Head of caudate nucleus (tissue), 42 donors: ENCODE measurements at regions not wholly inside any gene's neighbourhood (a gene's known extent, or its start where the extent isn't known, plus 50 kb on each side); places are given as distances from the start of the nearest gene placed in this dataset.

Experiments
- DNase-seq, 42 donors: peaks; one replicate each; pipeline versions ENCODE4 v3.0.0 to v3.0.0-alpha.2; 2020 to 2021; ENCODE audit warnings: mixed read lengths in 7 of 42
- intact Hi-C: fragments of 100-400 bp; cut with DNase I; formaldehyde crosslinking; loops from one replicate; pipeline ENCODE4 v1.15.0; 2022

DNA sequence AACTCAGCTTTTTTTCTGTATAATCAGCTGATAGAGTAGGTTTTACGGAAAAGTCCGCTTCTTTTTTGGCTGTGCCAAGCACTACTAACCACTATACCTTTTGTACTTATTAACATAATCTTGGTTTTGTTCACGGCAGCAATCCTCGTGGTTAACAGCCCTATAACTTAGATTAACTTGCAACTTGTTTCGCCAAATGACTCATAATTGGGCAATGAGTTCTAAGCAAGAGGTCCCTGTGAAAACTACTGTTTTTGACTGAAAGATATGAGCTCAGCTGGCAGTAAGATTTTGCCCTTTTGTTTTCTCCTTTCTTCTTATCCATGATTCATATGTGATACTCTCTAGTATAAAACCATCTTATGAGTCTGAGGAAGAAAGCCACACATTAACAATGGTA, 345.0 kb upstream of the PCDH15 start:
- intact Hi-C loops, result no loop called here
- no peak for DNase-seq

DNA sequence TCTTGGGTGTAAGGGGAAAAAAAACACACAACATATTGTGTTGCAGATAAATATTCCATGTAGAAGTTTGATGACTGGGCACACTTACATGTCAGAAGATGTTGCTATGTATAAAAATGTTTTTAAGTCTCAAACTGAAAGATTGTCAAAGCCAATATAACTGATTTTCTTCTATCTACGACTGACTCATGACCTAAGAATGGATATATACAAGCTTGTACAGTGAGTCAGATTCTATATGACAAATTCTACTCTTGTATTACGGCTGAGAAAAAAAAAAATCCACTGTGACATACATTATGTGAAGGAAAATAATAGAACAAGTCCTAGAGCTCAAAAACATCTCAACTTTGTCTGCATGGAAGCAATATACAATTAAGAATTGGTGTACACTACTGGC, 343.0 kb upstream of the PCDH15 start:
- DNase-seq, result no peak
- intact Hi-C loops, result no loop called here

DNA sequence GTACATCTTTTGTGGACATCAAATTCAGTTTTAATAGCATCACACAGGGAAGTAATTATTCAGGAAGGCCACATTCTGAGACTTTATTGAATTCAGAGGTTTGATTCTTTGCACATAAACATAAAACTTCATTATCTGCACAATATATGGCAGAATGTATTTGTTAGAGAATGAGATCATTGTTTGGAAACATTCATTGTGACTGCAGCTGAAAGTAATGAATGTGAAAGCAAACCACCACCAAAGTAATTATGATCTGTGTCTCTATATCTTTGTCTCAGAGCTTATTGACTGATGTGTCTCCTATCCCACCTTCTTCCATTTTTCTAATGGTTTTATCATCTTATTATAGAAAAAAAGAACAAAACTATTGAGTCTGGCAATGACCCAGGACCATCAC, 340.9 kb upstream of the PCDH15 start:
- no peak for DNase-seq
- intact Hi-C loops, result no loop called here

DNA sequence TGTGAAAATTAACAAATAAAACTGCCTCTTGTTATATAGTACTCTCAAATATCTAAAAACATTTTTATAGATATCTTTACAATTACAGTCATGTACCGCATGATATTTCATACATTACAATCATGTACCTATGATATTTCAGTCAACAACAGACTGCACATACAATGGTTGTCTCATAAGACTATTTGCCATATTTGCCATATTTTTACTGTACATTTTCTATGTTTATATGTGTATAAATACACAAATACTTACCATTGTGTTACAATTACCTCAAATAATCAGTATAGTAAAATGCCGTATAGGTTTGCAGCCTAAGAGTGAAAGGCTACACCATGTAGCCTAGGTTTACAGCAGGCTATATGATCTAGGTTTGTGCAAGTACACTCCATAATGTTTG, 336.0 kb upstream of the PCDH15 start:
- no peak for DNase-seq
- intact Hi-C loops, result no loop called here

DNA sequence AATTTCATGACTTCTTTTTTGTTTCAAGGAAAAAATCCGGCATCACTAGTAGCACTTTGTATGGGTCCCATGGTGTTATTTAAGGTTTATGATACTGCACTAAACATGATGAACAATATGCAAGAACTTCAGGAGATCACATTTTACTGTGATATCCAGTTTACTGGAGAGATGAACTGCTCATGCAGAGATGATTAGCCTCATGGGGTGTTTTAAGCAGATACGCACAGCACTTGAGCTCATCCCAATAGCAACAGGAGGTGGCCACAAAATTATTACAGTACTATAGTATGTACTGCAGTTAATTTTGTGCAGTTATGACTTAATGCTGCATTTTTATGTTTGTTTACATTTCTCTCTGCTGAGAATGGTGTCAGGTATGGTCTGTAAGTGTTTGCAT, 303.7 kb upstream of the PCDH15 start:
- intact Hi-C loops, result no loop called here
- DNase-seq, result no peak

DNA sequence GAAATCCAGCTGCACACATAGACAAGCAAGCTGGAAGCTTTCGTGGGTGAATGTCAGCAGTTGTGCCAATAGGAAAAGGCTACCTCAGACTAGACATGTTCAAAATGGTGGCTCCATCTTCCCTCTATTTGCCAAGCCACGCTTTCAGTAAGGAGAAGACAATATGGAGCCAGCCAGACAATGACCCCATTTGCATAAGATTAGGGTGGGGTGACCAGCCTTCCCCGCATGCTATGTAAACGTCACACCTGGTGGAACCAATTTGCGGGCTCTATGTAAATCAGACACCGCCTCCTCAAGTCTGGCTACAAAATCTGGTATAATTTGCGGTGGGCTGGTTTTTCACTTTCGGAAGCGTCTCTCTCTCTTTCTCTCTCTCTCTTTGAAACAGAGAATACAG, 297.4 kb upstream of the PCDH15 start:
- intact Hi-C loops, result no loop called here
- no peak for DNase-seq

DNA sequence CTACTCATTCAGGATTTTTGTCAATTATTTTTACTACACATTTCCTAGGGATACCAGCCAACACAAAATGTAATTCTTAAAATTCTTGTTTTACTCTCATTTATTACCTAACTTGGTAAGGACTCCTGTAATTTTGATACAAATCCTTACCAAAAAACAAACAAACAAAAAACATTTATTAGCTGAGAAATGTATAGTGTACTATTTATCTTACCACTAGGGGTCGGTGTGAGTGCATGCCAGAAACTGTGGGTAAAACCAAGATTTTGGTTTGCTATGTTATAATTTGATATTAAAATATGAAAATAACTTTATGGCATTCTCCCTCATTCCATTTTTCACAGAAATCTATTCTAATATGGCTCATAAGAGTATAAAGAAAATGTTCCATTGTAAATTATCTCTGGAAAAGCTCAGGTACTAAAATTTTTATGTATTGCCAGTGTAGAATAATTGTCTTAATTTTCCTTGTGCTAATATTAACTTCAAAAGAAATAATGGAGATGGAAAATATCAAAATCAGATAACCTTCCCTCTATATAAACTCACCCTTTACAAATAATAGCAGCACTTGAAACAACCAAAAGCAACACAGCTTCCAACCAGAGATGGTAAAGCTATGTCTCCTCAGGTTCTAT, 290.8 kb upstream of the PCDH15 start:
- peak in 4 of 42 donors; percentile 6 to 40 (median 11) for DNase-seq
- intact Hi-C loops, result loop anchor here (5.0 kb wide), 1 partner anchor 320 kb away; no protein-coding TSS in a partner anchor

DNA sequence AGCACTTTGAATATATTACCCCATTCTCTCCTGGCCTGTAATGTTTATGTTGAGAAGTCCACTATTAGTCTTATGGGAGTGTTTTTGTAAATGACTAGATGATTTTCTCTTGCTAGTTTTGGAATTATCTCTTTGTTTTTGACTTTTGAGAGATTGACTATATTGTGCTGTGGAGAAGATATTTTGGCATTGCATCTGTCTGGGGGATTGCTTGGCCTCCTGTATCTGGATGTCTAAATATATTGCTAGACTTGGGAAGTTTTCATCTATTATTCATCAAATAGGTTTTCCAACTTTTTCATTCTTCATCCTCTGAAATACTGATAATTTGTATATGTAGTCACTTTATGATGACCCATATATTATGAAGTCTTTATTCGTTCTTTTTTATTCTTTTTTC, 277.1 kb upstream of the PCDH15 start:
- intact Hi-C loops, result no loop called here
- no peak for DNase-seq

DNA sequence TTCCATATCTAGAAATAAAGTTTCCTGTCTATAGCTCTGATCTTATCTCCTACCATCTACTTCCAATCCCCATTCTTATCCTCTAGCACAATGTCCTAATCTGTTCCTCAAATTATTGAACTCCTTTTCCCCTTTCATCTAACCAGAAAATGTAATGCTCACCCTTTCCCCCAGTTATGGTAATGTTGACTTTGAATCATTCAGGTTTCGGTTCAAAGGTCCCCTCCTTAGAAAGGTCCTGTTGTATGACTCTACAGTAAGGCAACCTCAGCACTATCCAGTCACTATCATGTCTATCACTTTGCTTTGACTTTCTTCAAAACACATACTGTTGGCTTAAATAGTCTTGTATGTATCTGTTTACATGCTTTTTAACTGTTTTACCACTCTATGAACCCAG, 264.2 kb upstream of the PCDH15 start:
- no peak for DNase-seq
- intact Hi-C loops, result no loop called here

DNA sequence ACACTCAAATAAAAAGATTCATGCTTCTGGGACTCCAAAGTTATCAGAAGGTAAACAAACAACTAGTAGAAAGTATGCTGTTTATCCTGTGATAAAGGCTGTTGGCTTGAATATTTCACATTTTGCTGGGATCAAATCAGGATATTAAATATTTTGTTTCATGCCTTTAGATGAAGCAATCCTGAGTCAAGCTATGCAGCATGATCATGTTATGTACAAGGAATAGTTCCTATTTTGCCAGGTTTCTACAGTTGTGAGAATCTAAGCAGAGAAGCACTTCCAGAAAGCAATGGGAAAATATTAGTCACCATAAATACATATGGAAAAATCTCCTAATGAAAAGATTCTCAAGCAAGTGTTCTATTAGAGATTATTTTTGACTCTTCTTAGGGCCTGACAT, 262.8 kb upstream of the PCDH15 start:
- intact Hi-C loops, result no loop called here
- DNase-seq, result no peak

DNA sequence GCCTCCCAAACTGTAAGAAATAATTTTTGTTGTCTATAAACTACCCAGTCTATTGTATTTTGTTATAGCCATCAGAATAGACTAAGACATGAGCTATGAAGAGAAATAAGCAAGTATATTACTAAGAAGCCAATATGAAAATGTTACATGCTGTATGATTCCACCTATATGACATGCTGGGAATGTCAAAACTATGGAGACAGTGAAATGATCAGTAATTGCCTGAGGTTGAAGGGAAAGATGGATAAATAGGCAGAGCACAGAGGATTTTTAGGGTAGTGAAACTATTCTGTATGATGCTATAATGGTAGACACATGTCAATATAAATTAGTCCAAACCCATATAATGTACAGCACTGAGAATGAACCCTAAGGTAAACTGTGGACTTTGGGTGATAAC, 261.3 kb upstream of the PCDH15 start:
- DNase-seq, result no peak
- intact Hi-C loops, result no loop called here

DNA sequence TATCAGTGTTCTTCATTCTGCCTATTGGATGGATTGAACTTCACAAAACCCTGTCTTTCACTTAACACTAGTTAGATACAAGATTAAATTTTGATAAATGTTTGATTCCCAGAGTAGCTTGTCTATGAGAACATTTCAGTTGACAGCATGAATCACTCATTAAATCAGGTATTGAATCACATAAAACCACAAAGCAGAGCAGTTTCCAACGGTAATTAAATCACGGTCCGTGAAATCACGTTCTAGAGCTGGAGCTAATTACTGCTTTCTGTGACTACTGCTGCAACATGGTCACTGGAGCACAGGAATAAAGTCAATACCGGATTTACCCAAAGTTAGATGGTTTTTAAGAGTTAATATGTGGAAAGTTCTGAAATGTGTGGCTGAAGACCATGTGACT, 257.8 kb upstream of the PCDH15 start:
- no peak for DNase-seq
- intact Hi-C loops, result no loop called here

DNA sequence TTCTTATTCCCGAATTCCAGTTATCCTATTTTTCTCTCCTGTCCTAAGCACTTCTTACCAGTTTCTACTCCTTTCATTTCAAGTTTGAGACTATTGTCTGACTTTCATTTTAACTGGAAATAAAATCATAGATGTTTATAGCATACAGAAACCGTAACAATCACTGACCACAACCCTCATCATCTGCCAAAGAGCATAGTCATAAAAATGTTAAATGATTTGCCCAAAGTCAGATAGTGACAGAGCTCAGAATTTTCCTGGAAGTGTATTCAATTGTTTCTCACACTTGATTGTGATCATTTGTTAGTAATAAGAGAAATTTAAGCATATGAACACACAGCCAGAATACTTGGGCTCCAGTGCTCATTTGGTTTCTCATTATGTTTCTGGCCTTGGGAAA, 250.5 kb upstream of the PCDH15 start:
- intact Hi-C loops, result no loop called here
- no peak for DNase-seq

DNA sequence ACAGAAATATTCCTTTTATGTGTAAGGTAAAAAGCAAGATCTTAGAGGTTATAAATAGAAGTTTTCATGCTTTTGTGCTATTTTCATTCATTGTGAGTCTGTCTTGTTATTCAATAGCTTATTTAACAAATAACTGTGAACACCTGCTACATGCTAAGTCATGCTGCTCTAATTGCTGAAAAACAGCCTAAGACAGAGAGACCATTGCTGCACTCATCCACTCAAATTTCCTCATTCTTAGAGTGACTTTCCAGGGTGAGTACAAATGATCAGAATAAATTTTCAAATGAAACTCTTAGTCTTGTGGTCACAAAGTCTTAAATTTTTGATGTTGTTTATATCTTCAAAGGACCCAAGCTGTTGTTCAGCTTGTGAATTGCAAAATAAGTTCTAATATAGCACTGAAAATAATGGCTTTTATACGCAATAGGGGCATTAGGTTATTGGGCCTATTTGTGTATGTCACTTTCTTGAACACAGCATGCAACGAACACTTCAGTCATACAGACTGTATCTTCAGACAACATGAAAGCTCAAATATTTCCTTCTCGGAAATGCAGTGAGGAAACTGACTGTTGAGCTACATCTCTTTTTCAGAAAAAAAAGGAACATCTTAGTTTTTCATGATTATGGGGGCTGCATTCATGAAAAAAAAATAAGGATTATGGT, 247.9 kb upstream of the PCDH15 start:
- intact Hi-C loops, result no loop called here

DNA sequence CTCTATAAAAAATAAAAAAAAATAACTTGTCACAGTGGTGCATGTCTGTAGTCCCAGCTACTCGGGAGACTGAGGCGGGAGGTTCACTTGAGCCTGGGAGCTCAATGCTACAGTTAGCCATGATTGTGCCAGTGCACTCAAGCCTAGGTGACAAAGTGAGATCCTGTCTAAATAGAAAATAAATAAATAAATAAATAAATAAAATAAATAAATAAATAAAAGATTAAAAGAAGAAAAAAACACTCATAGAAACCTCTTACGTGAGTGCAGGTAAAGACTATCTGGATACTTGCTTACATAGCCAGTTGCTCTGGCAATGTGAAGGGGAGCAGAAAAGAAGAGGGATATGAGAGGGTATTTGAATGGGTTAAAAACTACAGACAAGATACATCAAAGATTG, 242.5 kb upstream of the PCDH15 start:
- intact Hi-C loops, result no loop called here

More for the DNA sequence above, 247.9 kb upstream of the PCDH15 start:
- no peak for DNase-seq

DNA sequence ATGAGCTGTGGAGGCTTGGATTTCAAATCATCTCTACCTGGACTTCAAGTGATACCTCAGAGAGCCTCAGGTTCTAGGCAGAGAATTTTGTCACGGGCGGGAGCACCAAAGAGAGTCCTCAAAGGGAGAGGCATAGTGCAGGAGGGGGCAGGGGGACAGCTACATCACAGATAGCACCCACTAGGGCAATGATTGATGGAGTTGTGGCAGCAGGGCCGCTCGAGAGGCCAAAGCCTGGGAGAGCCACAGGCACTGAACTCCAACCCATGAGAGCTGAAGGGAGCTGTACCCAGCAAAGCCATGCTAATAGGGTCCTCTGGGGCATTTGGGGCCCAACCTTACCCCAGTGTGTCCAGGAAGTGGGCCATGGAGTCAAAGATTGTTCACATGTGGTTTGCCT, 232.0 kb upstream of the PCDH15 start:
- no peak for DNase-seq
- intact Hi-C loops, result no loop called here

More for the DNA sequence above, 242.5 kb upstream of the PCDH15 start:
- no peak for DNase-seq

DNA sequence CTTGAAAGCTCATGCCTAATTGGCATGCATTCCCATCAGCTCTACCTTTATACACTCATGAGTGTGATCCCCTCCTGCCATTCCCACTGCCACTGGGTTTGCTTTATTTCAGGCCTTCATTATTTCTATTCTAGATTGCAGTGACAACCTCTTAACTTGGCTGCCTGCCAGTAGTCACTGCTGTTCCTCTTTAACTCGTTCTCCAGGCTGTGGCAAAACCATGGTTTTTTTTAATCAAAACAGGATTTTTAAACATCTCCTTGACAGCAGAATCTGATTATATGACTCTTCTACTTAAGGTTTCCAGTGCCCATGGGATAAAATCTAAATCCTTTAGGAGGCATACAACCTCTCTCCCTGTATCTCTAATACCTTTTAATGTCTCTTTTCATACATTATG, 223.7 kb upstream of the PCDH15 start:
- intact Hi-C loops, result no loop called here
- DNase-seq, result peak in 21 of 42 donors; percentile 9 to 72 (median 29)

DNA sequence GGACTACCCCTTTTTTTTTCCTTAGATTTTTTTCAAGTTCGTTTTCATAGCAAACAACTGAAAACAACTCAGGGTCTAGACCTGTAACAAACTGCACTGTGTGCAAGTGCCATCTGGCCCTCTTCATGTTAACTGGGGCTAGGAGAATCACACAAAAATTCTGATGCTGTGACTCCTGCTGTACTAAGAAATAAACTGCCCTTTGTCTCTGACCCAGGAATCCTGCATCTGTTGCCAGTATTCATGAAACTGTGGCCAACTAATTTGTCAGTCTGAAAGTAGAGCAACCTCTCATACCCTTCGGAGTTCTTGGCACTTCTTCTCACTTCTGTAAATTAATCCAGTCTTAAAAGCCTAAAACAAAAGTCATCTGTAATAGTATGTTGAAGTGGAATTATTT, 218.4 kb upstream of the PCDH15 start:
- intact Hi-C loops, result no loop called here
- DNase-seq, result peak in 8 of 42 donors; percentile 7 to 50 (median 12)

DNA sequence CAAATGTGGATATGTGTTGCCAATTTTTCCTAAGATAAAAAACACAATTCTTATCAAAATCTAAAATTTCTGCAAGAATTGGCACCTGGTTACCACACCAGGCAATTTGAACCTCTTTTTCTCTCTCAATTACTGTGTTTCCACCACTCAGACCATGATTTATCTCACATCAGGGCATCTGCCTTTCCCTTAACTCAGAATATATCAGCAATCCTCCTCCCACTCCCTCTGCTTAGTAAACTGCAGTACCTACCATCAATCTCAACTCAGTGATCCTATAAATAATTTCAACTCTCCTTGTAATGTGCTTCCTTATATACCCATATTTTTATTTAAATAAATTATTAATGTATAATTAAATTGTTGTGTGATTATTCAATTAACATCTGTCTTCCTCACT, 212.3 kb upstream of the PCDH15 start:
- intact Hi-C loops, result no loop called here

DNA sequence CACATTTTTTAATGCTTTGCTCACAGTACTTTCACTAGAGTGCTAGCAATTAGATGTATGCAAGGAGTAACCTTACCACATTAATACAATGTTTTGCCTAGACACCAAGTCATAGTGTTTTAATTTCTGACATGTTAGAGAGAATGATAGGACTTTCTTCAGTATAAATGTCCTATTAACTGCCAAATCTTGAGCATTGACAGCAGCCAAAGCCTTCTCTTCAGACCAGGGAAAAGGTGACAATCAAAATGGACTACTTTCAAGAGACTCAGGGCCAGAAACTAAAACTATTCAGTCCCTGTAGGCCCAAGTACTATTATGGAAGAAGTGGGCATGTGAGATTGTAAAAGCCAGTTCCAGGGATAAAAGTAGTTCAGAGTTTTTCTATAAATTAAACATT, 201.4 kb upstream of the PCDH15 start:
- intact Hi-C loops, result no loop called here
- DNase-seq, result no peak

More for the DNA sequence above, 212.3 kb upstream of the PCDH15 start:
- DNase-seq, result no peak

DNA sequence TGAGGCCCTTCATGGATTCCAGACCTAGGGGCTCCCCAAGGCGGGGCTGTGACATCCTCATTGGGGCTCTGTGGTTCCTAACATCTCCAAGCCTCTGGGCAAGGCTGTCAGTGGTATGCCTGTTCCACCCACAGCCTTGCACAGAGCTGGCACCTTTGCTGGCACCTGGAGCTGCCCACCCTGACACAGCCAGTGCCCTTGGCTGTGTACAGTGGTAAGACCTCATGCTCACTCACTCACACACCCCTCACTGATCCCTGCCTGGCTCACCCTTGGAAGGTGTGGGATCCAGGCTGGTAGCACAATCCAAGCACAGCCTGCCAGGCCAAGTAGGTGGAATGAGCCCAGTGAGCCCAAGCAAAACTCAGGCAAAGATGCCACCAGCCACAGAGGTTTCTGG, 200.4 kb upstream of the PCDH15 start:
- DNase-seq, result no peak
- intact Hi-C loops, result no loop called here
